Kidney epithelial cell (primary cell): ENCODE measurements at regions not wholly inside any gene's neighbourhood (a gene's known extent, or its start where the extent isn't known, plus 50 kb on each side); places are given as distances from the start of the nearest gene placed in this dataset.

Source experiments
- DNase-seq: peaks from one replicate; pipeline ENCODE4 v3.0.0-alpha.2; 2010; ENCODE audit warnings: low read depth
- H3K27me3 ChIP-seq: 2 replicates; pipeline ENCODE4 v1.6.0; 2011; ENCODE audit warnings: low read length; ENCODE audit not compliant: control insufficient read depth, insufficient read depth
- H3K36me3 ChIP-seq: 2 replicates; pipeline ENCODE4 v1.5.1; 2011; ENCODE audit warnings: low read length; ENCODE audit not compliant: control insufficient read depth, insufficient read depth
- H3K4me3 ChIP-seq: 2 replicates; pipeline ENCODE4 v1.5.1; 2011; ENCODE audit warnings: low read depth, mild to moderate bottlenecking, control low read depth, low read length
- TF ChIP-seq, protein P1 (sequence below): IDR thresholded peaks from 2 replicates; pipeline ENCODE4 v1.5.1; 2011; ENCODE audit warnings: mild to moderate bottlenecking, moderate library complexity, low read length, control low read depth, inconsistent platforms; ENCODE audit not compliant: insufficient read depth, poor library complexity, severe bottlenecking

DNA sequence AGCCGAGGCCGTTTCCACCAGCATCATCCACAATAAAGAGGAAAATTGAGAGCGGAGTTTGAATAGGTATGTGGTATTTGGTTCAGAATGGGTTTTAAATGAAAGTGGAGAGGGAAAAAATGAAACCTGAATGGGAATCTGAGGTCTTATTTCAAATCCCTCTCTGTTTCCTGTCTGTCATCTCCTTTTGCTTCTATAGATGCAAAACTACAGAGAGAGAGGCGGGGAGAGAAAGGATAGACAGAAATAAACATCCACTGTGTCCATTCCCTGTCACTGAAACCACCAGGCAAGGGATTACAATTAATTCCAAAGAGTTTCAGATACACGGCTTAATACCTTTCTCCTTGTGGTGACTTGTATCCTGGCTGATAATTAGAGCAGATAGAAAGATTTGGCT, 102.3 kb downstream of the DAD1 start:
- Histone ChIP-seq H3K36me3 (no peaks in the 10 kb centered on the region), H3K27me3 (no peaks in the 10 kb centered on the region), H3K4me3 (no peak overlapping the region)
- TF ChIP-seq, protein P1, sequence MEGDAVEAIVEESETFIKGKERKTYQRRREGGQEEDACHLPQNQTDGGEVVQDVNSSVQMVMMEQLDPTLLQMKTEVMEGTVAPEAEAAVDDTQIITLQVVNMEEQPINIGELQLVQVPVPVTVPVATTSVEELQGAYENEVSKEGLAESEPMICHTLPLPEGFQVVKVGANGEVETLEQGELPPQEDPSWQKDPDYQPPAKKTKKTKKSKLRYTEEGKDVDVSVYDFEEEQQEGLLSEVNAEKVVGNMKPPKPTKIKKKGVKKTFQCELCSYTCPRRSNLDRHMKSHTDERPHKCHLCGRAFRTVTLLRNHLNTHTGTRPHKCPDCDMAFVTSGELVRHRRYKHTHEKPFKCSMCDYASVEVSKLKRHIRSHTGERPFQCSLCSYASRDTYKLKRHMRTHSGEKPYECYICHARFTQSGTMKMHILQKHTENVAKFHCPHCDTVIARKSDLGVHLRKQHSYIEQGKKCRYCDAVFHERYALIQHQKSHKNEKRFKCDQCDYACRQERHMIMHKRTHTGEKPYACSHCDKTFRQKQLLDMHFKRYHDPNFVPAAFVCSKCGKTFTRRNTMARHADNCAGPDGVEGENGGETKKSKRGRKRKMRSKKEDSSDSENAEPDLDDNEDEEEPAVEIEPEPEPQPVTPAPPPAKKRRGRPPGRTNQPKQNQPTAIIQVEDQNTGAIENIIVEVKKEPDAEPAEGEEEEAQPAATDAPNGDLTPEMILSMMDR, result no peak
- DNase-seq, result no peak

DNA sequence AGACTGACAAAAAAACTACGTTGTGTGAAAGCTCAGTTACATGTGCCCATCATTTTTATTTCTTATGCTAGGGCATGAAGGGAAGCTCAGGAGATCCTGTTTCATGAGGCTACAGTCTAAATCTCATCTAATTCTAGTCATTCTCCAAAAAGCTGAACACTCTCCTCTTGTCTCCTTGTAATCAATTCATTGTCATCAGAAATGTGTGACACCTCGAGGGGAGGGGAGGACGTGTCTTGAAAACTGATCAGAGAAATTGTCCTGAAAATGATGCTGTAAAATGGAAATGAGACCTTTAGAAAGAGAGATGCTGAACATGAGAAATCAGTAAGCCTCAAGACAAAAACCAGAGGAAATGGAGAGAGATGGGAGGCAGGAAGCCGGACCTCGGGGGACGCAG, 103.4 kb downstream of the DAD1 start:
- Histone ChIP-seq H3K27me3 (no peaks in the 10 kb centered on the region), H3K4me3 (no peak overlapping the region), H3K36me3 (no peaks in the 10 kb centered on the region)
- TF ChIP-seq, protein P1, result no peak
- DNase-seq, result no peak

DNA sequence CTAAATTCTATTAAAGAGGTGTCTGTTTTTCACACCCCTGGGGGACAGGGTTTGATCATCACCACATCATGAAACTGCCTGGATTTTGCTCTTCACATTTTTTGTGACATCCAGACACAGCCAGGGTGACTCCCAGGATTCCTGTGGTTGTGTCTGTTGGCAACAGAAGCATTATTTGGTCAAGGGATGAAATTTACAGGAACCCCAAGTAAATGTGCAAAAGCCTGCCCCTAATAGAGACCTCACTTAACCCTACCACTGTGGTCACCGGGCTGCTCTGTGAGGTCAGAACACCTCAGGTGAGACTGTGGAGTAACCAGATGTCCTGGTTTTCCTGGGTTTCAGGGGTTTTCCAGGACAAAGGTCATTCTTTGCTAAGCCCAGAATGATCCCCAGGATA, 103.8 kb downstream of the DAD1 start:
- Histone ChIP-seq H3K4me3 (no peak overlapping the region), H3K36me3 (no peaks in the 10 kb centered on the region), H3K27me3 (no peaks in the 10 kb centered on the region)
- no peak for DNase-seq
- TF ChIP-seq, protein P1, result no peak

GRCh38 chr14:22484632-22485031, 104.4 kb downstream of the DAD1 start:
- Histone ChIP-seq H3K27me3 (no peaks in the 10 kb centered on the region), H3K4me3 (no peak overlapping the region), H3K36me3 (no peaks in the 10 kb centered on the region)
- DNase-seq, result no peak
- TF ChIP-seq, protein P1, result no peak

GRCh38 chr14:22483863-22484593, 105.0 kb downstream of the DAD1 start:
- Histone ChIP-seq H3K36me3 (no peaks in the 10 kb centered on the region), H3K27me3 (no peaks in the 10 kb centered on the region), H3K4me3 (no peak overlapping the region)
- TF ChIP-seq, protein P1, result no peak
- no peak for DNase-seq

- Histone ChIP-seq H3K27me3 (no peaks in the 10 kb centered on the region), H3K4me3 (no peak overlapping the region), H3K36me3 (no peaks in the 10 kb centered on the region)
- TF ChIP-seq, protein P1, result no peak
- DNase-seq, result no peak
Observed at GRCh38 chr14:22482782-22483553, 106.1 kb downstream of the DAD1 start.
